Astrocyte of the hippocampus (primary cell): ENCODE measurements at regions not wholly inside any gene's neighbourhood (a gene's known extent, or its start where the extent isn't known, plus 50 kb on each side); places are given as distances from the start of the nearest gene placed in this dataset.
A peak's percentile ranks its signal among the peaks of the same experiment; 100 is the strongest.
"Not testable (repeated sequence)": the region's sequence is repeated elsewhere in the genome, so short reads cannot be mapped to it uniquely, and the experiment has no call there.

Experiments
- DNase-seq: peaks from one replicate; pipeline ENCODE4 v3.0.0; 2011; ENCODE audit warnings: low read depth, low spot score

DNA sequence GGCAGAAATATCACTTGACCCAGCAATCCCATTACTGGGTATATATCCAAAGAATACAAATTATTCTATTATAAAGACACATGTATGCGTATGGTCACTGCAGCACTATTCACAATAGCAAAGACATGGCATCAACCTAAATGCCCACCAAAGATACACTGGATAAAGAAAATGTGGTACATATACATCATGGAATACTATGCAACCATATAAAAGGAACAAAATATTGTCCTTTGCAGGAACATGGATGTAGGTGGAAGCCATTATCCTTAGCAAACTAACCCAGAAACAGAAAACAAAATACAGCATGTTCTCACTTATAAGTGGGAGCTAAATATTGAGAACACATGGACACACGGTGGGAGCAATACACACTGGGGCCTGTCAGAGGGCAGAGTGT, 1441.6 kb upstream of the ACO1 start:
- DNase-seq: not testable (repeated sequence)

DNA sequence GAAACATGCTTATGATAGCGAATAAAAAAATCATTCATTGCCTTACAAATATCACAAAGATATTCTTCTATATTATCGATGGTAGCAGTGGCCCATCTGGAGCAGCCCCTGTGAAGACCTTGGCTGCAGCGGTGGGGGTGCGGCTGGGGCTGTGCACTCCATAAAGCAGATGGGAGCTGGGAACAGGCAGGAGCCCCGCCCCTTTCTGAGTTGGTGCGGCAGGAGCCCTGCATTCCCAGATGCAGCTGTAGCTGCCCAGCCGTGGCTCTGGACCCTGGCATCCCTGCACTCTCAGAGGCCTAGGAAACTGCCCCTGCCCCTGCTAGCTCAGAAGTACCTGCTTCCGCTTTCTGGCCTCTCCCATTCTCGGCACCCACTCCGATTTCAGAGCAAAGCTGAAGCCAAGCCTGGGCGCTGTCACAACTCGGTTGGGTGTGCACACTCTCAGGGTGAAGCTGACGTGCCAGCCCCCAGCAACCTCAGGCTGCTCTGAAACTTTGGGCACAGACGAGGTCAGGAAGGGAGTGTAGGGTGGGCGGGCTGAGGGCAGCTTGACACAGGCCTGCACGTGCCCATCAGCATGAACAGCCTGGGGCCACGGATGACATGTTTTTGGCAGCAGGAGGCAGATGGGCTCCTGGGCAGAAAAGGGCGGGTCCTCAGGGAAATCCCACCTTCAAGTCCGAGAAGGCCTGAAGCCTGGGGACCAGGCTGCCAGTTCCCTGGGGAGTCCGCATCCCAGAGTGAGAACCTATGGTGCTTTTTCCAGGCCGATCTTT, 1440.8 kb upstream of the ACO1 start:
- DNase-seq: no peak

DNA sequence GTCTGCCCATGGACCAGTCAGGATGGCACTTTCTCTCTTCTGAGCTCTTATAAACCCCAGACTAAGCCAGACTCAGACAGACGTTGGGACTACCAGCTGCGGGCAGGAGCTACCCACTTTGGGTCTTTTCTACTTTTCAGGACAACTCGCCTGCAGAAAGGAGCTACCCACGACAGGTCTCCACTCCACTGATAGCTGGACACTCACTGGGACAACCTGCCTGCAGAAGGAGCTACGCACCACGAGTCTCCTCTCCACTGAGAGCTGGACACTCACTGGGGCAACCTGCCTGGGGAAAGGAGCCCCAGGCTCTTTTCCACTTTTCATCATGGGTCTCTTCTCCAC, 1440.2 kb upstream of the ACO1 start:
- no peak for DNase-seq

DNA sequence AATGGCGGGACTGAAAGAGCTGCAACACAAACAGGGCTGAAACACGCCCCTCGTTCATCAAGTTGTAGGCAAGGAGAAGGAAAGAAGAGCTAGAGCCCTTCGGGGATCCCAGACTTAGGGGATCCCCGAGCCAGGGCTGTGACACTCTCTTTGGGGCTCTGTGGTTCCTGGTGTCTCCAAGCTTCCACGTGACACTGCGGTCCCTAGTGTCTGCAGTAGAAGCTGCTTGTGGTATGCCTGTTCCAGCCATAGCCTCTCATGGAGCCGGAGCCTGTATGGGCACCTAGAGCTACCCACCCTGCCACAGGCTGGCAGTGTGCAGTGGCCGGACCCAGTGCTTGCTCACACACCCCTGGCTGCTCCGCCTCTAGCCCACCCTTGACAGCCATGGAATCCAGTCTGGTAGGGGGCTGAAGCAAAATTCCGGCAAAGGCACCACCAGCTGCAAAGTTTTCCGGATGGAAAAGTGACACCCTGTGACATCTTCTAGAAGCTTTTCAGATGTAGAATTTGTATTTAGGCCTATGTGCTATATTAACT, 1439.6 kb upstream of the ACO1 start:
- DNase-seq: no peak

DNA sequence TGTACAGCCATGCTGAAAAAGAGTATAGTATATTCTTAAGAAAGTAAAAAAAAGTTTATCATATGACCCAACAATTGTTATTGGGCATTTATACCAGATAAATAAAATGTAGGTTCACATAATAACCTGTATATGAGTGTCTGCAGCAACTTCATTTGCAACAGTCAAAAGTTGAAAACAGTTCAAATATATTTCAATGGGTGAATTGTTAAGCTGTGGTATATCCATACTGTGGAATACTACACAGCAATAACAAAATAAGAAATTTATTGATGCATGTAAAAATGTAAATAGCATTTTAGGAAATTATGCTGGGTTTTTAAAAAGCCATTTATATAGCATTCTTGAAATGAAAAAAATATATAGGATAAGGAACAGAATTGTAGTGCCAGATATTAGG, 1420.1 kb upstream of the ACO1 start:
- no peak for DNase-seq

DNA sequence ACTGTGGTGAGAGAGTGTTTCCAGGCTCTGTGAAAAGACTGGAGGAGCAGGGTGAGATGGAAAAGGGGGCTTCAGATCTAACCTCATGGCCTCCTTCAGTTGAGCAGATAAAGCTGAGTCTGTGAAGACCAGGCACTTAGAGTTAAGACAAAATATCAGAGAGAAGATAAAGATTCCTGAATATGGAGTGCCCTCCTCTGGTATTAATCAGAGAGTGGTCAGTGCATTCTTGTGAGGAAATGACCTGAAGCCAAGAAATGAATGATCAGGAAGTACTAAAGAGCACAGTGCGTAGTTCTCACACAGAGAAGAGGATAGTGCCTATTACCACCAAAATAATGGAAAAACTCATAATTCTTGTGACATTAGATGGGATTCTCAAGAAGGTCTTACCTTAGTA, 1417.0 kb upstream of the ACO1 start:
- peak; percentile 2 for DNase-seq

DNA sequence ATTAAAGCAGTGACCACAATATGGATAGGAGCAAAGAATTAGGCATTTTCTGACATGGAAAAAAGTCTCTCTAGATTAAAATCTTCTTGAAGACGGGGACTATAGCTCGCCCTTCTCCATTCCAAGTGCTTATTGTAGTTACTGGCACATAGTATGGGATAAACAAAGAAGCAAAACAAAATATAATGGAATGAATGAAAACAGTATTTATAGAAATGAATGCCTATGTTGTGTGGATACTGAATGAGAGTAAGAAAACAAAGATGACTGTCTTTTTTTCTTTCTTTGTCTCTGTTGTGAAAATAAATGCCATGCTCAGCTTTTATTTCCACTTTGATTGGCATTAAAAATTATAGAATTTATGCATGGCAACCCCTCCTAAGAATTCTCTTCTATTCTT, 1414.3 kb upstream of the ACO1 start:
- no peak for DNase-seq

DNA sequence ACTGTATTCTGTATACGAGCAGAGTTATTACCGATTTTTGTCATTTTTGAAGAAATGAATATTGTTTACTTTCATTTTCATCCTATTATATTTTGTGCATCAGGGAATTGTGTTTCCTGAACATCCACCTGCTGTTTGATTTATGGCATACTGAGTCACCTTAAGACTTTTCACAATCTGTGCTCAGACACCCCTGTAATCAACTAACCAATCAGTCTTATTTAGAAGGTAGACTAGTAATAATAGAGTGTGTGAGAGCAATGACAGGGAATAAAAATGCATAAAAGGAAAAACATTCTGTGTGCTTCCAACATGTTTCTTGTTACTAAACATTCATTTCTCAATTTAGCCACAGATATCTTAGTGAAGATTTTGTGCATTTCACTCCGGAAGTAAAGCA, 1413.6 kb upstream of the ACO1 start:
- no peak for DNase-seq

DNA sequence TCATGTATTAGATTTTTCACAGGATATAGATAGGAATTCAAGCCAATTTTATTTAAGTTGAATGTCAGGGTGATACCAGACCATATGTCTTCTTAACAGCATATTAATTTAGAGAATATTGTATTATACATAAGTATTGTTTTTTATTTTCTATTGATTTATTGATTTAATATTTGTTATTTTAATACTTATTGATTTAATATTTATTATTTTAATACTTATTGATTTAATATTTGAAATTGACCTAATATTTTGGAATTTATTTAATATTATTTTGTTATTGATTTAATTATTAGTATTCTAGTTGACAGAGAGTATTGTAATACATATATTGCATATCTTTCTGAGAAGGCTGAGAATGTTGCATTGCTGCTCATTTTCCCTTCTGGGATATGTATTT, 1411.8 kb upstream of the ACO1 start:
- DNase-seq: no peak

DNA sequence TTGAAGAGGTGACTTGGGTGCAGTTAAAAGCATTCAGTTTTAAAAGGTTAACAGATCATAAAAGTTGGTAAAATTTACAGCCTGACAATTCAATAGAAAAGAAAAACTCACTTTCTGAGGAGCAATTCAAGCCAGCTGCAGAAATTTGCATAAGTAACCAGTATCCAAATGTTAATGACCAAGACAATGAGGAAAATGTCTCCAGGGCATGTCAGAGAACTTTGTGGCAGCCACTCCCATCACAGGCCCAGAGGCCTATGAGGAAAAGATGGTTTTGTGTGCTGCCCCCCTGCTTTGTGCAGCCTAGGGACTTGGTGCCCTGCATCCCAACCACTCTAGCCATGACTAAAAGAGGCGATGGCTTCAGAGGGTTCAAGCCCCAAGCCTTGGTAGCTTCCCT, 1406.5 kb upstream of the ACO1 start:
- DNase-seq: no peak

DNA sequence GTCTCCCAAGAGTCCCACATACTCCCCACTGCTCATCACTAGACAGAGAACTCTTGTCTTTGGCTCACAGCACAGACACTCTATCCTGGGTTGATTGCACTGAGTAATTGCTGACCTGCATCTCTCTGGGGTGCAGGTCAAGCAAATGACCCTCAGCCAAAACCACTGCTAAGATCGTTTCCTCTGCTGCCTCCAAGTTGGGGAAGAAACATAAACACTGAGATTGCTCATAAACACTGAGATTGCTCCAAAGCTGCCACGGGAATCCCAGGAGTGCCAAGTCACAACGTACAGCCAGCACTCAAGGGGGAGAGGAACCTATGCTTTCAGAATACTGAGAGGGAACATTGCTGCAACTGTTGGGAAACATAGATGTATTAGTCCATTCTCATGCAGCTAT, 1402.1 kb upstream of the ACO1 start:
- no peak for DNase-seq

DNA sequence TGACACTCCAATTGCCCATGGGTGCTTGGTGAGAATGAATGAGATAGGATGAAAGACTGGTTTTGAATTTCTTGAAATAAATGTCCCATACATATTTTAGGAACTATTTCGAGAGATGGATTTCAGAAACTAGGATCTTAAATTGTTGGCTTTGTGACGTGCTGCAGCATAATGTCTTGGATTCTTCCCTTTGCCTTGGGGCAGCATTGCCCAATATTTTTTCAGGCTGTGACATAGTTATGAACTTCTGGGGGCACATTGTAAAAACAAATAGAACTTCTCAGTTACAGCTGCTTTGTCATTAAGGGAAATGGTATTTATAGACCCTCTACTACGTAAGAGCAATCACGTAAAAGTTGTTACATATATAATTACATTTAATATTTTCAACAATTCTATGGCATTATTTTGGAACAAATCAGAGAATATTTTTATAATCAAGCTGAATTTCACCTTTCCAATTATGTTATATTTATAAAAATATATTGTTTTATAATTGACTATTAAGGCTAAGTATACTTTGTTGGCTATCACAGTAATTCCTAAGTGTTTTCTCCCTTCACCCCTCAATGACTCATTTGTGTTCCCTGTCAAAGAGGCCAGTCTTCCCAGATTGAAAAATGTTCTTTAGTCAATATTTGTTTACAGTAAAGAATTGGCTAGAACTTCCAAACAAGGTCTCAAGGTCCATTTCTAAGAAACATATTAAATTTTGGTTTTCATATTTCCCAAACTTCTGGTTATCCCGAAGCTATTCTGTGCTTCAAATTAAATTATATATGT, 1388.3 kb upstream of the ACO1 start:
- no peak for DNase-seq

DNA sequence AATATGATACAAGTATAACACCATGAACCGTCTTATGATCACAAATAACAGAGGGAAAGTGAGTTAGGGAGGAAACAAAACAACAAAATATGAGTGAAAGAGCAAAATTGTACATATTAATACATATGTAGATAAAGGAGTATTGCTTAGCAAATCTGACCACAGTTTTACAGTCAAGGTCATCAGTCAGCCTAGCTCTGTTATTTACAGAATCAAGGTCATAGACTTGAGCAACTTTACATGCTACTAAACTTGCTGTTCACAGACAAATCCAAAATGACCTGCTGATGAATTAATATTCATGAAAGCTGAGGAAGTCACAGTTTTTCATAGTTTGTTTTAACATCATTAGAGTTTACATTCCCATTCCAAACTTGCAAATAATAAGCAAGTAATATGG, 1387.7 kb upstream of the ACO1 start:
- DNase-seq: no peak

DNA sequence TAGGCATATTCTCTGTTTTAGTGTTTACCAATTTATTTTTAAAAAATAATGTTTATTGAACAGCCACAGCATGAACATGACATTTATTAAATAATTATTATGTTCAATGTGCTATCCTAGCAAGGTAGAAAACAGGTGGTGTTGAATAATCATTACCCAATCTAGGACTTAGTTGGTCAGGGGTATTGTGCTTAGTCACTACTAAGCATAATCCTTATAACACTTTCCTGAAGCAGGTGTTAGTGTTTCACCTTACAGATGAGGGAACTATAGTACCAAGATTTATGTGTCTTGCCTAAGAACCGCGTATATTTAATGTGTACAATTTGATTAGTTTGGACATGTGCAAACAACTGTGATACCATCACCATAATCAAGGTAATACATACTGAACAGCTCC, 1387.2 kb upstream of the ACO1 start:
- DNase-seq: no peak

DNA sequence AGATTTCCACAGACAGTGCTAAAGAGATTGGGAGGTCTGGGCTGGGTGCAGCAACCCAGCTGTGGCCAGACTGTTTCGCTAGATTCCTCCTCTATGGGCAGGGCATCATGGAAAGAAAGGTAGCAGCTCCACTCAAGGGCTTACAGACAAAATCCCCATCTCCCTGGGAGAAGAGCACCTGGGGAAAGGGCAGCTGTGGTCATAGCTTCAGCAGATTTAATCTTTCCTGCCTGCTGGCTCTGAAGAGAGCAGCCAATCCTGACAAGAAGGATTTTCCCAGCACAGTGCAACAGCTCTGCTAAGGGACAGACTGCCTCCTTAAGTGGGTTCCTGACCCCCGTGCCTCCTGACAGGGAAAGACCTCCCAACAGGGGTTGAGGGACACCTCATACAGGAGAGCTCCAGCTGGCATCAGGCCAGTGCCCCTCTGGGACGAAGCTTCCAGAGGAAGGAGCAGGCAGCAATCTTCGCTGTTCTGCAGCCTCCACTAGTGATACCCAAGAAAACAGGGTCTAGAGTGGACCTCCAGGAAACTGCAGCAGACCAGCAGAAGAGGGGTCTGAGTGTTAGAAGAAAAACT, 1379.3 kb upstream of the ACO1 start:
- no peak for DNase-seq

DNA sequence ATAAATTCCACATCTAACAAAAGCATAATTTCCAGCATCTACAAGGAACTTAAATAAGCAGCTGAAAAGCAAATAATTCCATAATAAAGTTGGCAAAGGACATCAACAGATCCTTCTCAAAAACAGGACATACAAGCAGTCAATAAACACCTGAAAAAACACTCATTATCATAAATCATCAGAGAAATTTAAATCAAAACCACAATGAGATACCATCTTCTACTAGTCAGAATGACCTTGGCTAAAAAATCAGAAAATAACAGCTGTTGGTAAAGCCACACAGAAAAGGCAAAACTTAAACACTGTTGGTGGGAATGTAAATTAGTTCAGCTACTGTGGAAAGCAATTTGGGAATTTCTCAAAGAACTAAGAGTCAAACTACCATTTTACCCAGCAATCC, 1371.1 kb upstream of the ACO1 start:
- no peak for DNase-seq

DNA sequence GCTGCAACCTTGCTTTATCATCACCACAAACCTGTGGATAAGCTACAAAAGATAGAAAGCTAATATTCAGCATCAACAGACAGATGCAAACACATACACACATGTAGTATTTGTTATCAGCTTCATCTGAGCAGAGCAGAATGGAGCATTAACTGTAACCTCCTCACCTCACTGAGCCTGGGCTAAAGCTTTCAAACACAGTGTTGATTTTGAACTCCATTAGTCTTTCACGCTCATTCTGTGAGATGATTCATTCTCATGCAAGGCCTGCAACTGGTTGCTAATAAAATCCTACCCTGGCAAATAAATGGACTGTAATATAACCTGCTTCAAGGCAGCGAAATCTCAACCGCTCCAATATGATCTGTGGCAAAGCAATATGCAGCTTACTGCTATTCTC, 1360.6 kb upstream of the ACO1 start:
- no peak for DNase-seq

DNA sequence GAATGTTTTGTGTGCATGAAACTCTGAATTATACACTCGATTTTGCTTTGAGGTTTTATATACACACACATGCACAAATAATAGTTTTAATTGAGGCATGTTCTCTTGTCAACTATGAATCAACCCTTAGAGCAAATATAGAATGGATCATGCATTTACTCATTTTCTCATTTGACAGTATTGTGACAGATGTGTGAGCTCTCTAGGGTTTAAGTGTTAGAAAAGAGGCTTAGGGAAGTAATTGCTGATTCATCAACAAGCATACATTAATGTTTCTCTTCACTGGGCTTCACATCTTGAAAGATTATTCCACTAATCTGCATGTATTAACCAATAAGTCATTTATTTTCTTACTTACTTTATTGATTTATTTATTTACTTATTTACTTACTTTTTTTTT, 1356.8 kb upstream of the ACO1 start:
- no peak for DNase-seq

DNA sequence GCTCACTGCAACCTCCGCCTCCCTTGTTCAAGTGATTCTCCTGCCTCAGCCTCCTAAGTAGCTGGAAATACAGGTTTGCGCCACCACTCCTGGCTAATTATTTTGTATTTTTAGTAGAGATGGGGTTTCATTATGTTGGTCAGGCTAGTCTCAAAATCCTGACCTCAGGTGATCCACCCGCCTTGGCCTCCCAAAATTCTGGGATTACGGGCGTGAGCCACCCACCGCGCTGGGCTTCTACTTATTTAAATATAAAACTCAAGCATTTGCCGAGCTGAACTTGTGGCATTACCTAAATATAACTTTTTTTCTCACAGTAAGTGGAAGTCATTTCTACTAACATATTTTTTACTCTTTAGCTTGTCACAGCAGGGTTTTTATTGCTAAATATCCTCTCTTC, 1356.3 kb upstream of the ACO1 start:
- no peak for DNase-seq

DNA sequence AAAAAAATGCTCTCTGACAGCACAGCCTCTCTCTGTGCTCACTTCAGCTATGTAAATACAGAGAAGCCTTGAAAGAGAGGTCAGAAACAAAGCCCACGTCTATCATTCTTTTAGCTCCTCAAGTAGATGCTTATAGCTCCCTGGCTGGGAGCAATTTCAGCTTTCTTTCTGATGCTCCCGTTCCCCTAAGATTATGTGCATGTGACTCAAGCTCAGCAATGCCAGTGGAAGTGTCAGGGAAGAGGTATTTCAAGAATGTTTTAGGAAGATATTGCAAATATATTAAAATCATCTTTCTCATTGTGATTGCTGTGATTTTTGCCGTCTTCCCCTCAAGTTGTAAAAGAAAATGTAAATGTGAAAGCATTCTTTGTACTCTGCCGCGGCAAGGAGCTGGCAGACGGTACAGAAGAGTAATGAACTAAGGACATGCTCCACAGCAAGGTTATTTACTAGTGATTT, 1353.7 kb upstream of the ACO1 start:
- peak; percentile 74 for DNase-seq

DNA sequence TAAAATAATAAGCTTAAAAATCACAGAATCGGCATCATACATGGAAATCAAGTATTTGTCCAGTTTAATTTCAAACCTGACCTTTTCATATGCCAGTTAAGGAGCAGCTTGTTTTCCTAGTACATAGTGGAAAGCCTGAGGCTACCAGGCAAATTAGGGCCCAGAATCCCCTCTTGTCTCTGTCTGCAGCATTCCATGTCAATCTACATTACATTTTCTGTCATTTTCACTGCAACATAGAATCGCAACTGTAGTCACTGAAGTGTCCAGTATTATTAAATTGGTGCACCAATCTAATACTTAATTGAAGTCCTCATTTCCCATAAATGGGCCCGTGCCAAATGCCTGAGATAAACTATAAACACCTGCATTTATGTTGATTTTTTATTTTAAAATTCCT, 1352.2 kb upstream of the ACO1 start:
- no peak for DNase-seq

DNA sequence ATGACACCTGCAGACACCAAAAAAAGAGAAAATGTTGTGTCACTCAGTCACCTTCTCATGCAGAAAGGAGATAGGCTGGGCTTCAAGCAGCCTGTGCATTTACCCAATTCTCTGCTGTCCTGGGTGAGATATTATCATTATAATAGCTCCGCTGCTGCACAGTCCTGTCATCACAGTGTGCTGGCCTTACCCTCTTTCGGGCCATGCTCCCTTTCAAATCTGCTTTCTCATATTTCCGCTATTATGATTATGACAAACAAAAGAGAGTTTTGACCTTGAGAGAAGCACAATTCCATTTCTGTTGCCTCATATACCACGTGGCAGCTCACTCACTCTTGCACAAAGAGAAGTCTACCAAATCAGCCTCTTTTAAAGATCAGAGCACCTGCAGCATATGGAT, 1350.1 kb upstream of the ACO1 start:
- no peak for DNase-seq

DNA sequence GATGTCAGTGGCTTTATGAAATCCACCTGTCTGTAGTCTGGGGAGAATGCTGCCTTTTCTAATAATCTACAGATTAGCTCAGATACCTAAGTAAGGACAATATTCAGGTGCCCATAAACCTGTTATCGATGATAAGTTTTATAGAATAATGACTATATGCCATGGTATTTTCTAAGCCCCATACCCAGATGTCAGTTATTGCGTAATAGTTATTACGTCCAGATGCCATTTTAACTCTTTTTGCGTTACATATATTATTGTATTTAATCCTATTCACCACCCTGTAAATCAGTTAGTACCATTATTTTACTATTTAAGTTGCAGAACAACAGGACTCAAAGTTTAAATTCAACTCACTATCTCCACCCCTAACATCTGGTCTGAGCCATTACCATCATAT, 1343.9 kb upstream of the ACO1 start:
- DNase-seq: no peak
